SK-N-MC (cell line): ENCODE measurements at regions not wholly inside any gene's neighbourhood (a gene's known extent, or its start where the extent isn't known, plus 50 kb on each side); places are given as distances from the start of the nearest gene placed in this dataset.

Experiments
- FOXP2 ChIP-seq: optimal IDR thresholded peaks from 2 replicates; pipeline ENCODE3; 2011; ENCODE audit warnings: mild to moderate bottlenecking, moderate library complexity; ENCODE audit not compliant: insufficient read depth; ENCODE audit errors: extremely low read length, control extremely low read depth
- POLR2AphosphoS5 ChIP-seq: IDR thresholded peaks from 2 replicates; pipeline ENCODE4 v1.6.1; 2012; ENCODE audit warnings: mild to moderate bottlenecking, low read depth, low read length, borderline replicate concordance

DNA sequence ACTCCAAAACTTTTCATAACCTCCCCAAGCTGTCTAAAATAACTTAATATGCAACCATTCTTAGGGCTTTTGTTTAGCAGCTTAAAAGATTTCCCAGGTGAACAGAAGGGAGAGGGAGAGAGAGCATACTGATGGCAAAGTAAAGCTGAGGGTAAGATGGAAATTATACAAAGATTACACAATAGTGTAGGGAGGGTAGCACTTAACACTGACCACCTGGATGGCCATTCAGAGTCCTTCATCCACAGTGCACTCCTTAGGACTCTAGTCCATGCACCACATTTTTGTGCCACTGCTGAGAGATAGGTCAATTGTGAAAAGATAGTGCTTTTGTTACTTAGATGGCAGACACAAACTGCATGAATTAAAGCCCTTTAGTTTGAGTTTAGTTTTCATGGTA lies 574.6 kb downstream of the LMO4 start:
- TF ChIP-seq FOXP2 (no peak), POLR2AphosphoS5 (no peak)
